NCI-H510A treated with DMSO at 0.1 percent for 48 hours (cell line): ENCODE measurements at regions not wholly inside any gene's neighbourhood (a gene's known extent, or its start where the extent isn't known, plus 50 kb on each side); places are given as distances from the start of the nearest gene placed in this dataset.

ENCODE experiments used
- DNase-seq: peaks from one replicate; lab custom pipeline; 2025; lab: John Stamatoyannopoulos, UW

DNA sequence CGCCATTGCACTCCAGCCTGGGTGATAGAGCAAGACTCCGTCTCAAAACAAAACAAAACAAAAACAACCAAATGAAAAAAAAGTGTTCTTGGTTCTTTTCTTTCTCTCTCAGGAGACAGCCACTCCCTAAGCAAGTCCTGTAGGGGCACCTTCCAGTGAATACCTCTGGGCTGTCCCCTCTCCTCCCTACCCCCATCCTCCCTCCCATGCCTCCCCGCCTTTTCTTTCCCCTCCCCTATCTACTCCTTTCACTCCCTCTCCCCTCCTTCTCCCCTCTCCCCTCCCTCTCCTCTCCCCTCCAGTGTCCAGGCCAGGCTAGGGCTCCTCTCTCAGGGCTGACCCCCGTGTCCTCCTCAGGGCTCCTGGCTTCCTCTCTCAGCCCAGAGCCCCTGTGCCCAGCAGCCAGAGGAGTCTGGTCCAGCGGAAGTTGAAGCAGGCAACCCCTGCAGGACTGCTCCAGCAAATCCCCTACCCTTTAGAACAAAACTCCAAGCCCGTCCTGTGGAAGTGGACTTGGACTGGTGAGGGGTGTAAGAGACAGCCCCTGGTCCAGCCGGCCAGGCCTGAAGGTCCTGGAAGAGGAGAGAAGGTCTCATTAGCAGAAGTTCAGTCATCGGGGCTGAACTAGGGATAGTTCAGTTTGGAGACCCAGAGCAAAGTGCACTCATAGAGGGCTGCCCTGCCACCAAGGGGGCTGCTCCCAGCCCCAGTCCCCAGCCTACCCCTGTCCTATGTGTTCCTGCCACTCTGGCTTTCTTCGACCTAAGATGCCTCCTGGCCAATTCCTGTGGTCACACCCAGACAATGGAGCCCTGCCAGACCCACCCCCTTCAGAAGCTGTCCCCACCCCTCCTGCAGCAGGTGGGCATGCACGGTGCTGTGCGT is 79.8 kb upstream of the IQSEC1 start:
- no peak for DNase-seq

DNA sequence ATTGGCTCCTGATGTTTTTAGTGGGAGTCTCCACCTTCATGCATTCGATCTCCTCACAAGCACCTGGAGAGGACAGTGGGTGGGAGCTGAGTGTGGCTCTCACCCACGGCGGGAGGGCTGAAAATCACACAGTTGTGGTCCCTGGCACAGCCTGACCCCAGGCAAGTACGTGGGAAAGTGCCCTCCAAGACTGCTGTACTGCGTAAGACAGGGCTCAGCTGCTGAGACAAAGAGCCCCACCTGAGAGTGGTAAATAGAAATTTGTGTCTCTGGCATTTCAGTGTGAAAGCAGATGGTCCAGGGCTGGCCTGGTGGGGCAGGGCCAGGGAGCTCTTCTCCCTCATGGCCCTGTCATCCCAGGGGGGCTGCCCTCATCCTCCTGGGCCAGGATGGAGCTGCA is 77.4 kb upstream of the IQSEC1 start:
- DNase-seq: no peak

DNA sequence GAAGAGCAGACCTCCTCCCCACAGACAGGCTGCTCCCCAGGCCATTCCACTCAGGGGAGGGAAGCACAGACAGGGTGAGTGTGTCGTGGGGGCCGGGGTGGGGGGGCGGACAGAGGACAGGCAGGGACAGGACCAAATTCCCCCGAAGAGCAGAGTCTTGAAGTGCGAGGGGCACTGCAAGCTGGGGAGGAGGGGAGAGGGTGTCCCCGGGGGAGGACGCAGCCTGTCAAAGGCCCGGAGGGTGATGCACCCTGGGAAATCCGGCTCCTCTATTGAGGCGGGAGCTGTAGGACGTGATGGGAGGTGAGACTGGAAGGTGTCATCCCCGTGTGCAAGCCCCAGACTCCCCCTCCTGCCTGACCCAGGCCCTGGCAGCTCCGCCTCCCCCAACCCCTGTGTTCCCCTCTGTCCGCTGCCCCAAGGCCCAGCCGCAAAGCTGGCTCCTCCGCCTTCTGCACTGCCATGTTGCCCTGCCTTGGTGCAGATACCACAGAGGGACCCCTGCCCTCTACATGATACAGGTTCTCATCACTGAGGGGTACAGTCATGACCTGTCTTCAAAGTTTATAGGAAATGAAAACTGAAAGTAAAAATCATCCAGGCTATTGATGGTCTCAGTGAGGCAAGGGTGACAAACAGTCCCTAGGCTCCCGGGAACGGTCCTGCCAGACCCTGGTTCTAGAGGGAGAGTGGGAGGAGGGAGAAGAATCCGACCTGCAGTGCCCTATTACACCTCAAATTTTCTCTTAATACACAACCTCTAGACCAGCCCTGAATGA is 76.3 kb upstream of the IQSEC1 start:
- no peak for DNase-seq

DNA sequence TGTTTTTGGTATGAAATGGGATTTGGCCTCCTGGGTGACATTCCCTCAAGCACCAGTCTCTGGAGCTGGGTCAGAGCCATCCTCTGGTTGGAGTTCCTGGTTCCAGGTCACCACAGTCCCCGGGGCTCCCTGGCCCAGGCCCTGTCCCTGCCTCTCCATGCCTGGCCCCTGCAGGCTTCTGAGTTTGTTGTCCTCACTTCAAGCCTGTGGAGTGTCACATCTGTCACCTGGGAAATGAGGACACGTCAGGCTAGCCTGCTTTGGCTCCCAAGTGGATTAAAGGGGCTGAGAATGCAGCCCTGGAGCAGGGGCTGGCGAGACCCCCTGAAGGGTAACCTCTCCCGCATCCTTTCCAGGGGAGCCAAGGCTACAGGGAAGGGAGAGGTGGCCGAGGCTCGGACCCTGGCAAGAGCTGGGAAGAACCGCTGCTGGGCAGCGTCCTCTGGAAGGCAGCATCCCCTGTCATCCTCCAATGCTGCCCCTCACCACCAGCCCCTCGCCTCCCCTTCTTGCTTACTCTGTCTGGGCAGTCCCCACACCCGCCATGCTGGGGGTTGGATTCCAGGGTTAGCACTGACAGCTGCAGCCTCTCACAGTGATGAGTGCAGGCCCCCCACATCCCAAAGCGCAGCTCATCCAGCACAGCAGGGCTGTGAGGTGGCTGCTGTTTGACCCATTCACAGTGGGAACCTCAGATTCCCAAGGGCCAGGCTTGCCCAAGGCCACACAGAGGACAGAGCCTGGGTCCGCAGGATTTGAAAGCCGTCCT is 75.5 kb upstream of the IQSEC1 start:
- no peak for DNase-seq

DNA sequence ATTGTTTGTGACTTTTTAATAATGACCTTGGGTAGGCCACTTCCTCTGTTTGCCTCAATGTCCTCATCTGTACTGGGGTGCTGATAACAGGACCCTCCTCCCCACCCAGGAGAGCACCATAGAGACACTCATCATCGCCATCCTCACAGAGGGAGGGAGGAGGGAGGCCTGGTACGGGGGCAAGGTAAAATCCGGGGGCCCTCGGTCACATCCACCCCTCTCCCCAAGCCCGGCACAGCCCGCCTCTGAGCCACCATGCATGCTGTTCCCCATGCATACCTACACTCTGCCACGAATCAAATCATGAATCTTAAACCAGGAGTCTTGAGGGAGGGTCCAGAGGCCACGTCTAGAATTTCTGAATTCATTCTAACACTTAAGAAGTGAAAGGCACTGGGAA is 74.9 kb upstream of the IQSEC1 start:
- DNase-seq: no peak

DNA sequence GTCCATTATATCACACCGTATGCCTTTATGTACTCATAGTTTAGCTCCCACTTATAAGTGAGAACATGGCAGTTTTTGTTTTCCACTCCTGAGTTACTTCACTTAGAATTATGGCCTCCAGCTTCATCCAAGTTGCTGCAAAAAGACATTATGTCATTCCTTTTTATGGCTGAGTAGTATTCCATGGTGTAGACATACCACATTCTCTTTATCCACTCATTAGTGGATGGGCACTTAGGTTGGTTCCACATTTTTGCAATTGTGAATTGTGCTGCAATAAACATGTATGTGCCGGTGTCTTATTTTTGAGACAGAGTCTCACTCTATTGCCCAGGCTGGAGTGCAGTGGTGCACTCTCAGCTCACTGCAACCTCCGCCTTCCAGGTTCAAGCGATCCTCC is 74.1 kb upstream of the IQSEC1 start:
- DNase-seq: no peak

DNA sequence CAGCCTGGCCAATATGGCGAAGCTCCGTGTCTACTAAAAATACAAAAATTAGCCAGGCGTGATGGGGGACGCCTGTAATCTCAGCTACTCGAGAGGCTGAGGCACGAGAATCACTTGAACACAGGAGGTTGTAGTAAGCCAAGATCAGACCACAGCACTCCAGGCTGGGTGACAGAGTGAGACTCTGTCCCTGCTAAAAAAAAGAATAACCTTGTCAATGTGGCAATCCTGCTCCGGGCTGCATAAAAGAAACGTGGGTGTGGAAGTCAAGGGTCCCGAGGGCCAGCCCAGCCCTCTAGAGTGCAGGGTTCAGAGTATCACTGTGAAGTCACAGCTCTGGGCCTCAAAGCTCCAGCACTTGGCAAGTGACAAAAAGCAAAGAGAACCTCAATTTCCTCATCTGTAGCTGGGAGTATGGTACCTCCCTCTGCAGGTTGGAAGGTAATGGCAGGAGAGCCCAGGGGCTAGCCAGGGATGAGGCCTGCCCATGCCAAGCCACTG is 73.5 kb upstream of the IQSEC1 start:
- no peak for DNase-seq

DNA sequence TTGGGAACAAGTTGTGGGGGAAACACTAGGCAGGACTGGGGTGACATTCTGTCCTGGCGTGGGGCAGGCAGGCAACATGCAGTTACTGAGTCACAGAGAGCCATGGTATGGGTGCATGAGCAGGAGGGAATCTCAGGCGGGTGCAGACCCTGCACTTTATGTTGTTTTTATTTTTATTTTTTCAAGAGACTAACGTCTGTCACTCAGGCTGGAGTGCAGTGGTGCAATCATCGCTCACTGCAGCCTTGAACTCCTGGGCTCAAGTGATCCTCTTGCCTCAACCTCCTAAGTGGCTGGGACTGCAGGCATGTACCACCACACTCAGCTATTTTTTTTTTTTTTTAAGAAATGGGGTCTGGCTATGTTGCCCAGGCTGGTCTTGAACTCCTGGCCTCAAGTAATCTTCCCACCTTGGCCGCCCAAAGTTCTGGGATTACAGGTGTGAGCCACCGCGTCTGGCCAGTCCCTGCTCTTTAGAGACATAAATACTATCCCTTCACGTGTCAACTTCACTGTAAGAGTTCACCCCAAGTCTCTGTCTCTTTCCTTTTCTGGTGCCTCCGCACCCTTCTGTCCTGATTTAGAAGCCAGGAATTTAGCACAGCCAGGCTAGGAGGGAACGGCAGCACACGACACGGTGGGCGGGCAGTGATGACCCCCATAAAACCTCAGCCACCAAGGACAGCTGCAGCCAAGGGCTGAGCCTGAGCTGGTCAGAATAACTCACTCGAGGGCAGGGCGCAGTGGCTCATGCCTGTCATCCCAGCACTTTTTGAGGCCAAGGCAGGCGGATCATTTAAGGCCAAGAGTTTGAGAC is 72.8 kb upstream of the IQSEC1 start:
- no peak for DNase-seq

DNA sequence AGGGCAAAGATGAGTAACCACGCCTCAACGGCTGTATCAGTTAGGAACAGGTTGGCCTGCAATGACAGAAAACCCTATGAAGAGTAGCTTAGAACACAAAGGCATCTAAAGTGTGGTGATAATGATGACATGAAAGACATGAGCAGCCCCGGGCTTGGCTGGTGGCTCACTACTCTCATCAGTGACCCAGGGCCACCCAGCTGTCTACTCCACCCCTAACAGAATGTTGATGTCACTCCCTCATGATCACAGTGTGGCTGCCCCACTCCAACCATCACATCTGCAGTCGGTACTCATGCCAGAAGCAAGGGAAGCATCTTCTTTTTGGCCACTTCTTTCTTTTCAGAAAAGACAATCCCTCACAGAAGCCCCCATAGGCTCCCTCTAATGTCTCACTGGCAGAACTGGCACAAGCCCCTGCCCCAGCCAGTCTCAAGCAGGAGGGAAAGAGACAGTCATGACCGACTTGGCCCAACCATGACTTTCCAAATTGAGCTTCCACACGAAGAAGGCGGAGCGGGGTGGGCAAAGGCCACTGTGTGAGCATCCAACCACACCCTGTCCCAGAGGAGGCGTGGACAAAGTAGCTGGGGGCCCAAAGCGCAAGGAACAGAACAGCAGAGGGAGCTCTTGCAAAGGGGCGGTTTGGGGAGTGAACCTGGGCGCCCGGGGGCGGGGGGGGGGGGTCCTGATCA is 72.0 kb upstream of the IQSEC1 start:
- no peak for DNase-seq

DNA sequence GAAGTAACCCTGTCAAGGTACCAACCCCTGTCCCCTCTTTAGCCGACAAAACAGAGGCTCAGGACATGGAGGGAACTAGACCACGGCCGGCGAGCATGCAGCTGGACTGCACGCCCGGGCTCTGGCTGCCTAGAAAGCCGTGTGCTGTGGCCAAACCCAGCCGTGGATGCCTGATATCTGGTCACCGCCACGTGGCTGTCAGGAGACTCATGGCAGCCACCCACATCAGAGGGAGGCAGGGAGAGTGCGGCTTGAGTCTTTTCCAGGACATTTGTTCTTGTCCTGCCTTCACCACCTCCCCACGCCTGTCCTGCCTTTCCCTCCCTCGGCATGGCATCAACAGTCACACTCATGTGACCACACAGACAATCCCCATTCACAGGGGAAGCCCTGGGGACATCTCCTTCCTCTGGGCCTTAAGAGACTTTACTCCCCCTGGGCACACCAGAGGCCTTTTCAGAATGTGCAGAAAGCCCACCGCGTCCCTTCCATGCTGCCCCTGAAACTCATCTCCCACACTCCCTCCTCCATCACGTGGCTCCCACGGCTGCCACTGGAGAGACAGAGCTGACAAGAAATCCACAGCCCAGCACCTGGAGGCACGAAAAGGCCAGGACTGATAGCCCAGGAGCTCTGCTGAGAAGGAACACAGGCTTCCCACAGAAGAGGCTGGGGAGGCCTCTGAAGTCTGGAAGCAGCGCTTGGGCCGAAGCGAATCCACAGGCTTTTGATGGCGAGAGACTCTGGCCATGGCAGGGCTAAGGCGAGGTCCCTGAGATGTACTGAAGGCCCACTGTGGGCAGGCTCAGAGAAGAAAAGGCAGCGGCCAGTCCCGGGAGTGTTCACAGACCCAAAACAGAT is 71.2 kb upstream of the IQSEC1 start:
- no peak for DNase-seq

DNA sequence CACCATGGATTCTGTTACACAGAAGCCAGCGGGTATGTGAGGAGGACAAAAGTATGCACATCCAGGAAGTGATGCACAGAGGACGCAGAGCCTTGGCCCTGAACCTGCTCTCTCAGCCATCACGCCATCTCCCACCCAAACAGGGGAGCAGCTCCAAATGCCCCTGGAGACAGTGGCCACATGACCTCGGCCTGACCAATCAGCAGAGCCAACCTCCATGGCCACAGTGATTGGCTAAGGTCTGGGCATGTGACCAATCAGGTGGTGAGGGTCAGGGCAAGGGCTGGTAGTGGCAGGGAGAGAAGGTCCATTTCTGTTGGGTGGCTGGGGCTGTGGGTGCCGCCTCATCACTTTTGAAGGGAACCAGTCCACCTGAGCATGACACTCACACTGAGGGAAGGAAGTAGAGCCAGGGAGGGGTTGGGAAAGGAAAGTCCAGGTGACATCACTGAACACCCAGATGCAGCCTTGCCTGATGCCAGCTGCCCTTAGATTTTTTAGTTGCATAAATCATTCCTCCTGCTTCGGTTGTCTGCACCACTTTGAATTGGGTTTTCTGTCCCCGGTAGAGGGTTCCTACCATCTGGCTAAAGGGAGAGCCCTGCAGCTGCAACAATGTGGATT is 70.3 kb upstream of the IQSEC1 start:
- no peak for DNase-seq

DNA sequence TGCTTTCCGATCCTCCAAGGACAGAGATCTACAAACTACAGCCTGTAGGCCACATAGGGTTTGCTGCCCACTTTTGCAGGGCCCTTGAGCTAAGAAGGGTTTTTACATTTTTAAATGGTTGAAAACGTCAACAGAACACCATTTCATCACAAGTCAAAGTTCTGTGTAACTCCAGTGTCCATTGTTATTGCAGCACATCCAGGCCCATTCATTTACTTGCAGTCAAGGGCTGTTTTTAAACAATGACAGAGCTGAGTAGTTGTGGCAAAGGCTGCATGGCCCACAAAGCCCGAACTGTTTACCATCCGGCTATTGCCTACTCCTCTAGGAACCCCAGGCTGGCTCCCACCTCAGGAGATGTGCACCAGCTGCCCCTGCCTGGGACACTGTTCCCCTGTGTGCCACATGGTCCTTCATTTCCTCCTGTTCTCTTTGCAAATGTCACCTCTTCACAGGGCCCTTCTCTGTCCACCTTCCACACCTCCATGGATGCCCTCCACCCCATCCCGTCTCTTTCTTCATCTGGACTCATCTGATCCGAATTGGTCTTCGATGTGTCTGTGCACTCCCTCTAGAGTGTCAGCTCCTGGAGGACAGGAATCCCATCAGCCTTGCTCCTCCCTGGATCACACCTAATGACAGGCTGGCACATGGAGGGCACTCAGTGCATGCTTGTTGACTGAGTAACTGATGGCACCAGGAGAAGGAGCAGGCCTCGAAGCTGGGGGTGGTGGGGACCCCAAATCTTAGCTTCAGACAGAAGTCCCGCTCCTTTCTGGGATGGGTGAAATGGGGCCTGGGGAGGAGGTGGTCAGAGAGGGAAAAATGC is 69.5 kb upstream of the IQSEC1 start:
- DNase-seq: no peak

DNA sequence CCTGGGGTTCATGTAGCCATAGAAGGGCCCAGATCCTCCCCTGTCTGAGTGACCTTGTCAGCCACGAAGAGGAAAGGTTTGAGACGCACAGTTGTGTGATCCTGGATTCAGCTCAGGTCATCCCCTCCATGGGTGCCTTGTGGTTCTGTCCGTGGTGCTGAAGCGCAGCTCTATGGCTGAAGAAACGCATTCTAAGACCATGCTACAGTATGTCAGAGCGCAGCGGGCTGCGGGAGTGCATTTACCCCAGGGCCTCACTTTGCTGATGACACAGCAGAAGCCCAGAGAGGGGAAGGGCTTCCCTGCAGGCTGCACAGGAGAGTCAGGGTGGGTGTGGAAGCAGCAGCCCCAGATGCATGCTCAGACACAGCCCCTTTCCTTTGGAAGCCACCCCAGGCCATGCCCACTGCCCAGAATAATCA is 68.8 kb upstream of the IQSEC1 start:
- no peak for DNase-seq

DNA sequence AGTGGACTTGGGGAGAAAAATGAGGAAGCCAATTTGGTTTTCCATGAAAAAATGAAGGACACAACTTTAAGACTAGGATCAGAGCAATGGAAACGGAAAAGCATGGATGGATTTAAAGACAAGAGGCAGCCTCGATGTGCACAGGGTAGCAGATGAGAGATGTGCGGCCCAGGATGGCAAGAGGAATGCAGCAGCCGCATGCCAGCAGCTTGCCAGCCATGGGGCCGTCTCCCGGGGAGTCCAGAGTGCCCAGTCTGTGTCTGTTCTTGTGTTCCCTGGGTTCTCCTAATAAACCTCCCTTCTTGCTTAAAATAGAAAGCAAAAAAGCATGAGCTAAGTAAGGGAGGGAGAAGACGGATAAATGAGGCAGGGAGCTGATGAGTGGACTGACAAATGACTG is 68.0 kb upstream of the IQSEC1 start:
- DNase-seq: no peak

DNA sequence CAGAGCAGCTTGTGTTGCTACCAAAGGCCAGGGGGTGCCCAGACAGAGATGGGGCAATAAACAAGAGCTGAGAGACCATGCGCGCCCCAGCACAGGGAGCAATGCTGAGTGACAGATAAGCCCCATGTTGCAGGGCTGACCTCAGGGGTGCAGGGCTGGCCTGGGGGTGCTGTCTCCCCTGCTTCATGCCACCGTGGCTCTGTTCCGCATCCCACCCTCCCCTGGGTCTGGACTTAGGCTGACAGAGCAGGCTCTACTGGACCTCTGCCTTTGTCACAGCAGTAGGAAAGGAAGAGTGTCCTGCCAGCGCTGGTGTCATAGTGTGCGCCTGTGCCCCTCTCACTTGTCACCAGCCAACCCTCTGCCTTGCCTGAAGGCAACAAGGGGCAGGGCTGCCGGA is 67.4 kb upstream of the IQSEC1 start:
- no peak for DNase-seq

DNA sequence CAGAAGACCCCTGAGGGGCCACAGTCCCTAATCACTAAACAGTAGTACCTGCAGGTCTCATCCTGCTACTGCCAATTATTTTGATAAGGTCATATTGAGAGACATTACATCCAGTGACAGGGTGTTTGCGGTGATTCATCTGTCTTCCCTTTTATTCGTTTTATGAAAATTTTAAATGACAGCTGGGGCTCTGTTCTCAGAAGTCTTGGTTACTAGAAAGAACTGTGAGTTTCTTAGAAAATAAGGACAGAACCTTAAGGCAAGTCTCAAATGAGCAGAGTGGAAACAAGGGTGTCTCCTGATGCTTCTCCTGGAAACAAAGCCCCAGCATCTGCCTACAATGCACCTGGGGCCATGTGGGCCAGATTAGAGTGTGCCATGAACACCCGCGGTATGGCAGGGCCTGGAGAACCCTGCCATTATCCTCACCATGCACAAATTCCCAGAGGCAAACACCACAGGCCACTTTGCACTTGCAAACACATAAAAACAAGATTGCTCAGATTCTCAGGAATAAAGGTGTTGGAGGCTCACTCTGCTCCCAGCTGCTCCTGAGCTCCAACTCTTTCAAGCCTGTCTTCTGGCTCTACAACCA is 66.3 kb upstream of the IQSEC1 start:
- DNase-seq: no peak

DNA sequence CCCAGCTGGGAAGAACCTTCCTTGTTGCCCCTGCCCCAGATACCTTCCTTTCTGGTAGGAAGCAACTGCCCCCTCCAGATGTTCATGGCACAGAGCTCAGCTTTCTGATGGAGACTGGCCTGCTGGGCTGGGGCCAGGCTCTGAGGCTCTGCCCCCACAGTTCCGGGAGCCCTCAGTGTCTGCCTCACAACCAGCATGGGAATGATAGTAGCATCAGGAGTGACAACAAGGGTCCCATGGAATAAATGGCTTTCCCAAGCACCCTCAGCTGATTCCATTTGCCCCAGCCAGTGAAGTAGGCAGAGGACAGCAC is 65.6 kb upstream of the IQSEC1 start:
- no peak for DNase-seq
